Jurkat, Clone E6-1 (cell line): ENCODE measurements at regions not wholly inside any gene's neighbourhood (a gene's known extent, or its start where the extent isn't known, plus 50 kb on each side); places are given as distances from the start of the nearest gene placed in this dataset.

Experiments used
- DNase-seq: peaks from one replicate; pipeline ENCODE4 v3.0.0-alpha.2; 2011; ENCODE audit warnings: low read depth, low spot score
- H3K4me3 ChIP-seq: 2 replicates; pipeline ENCODE4 v1.5.1; 2011; ENCODE audit warnings: mild to moderate bottlenecking, low read length, control low read depth, moderate library complexity

GRCh38 chr15:70424937-70425411 is 327.3 kb upstream of the TLE3 start:
- DNase-seq = peak; percentile 100
- H3K4me3 ChIP-seq = no peak overlapping the region

- DNase-seq = no peak
These were observed 325.6 kb upstream of the TLE3 start for GRCh38 chr15:70423267-70423666.

GRCh38 chr15:70422342-70422741 is 324.6 kb upstream of the TLE3 start:
- DNase-seq = no peak
- no peak overlapping the region for H3K4me3 ChIP-seq

More at GRCh38 chr15:70423267-70423666, 325.6 kb upstream of the TLE3 start:
- H3K4me3 ChIP-seq = no peak overlapping the region

DNA sequence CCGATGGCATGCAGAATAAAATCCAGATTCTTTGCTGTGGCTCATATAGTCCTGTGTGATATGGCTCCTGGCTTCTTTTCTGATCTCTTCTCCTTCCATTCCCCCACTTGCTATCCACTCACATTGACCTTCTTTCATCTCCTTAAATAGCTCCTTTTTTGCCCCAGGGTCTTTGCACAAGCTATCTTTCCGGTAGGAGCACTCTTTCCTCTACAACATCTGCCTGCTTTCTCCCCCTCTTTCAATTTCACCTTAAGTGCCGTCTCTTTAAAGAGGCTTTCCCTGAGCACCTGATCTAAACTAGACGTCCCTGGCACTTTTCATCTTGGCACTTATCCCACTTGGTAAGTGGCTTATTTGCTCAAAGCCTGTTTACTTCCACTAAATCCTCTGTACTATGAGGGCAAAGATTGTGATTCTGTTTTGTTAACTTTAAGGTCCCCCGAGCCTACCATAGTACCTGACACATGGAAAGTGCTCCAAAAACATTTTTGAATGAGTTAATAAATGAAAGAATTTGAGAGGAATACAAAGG is 323.3 kb upstream of the TLE3 start:
- H3K4me3 ChIP-seq = no peak overlapping the region
- DNase-seq = no peak

DNA sequence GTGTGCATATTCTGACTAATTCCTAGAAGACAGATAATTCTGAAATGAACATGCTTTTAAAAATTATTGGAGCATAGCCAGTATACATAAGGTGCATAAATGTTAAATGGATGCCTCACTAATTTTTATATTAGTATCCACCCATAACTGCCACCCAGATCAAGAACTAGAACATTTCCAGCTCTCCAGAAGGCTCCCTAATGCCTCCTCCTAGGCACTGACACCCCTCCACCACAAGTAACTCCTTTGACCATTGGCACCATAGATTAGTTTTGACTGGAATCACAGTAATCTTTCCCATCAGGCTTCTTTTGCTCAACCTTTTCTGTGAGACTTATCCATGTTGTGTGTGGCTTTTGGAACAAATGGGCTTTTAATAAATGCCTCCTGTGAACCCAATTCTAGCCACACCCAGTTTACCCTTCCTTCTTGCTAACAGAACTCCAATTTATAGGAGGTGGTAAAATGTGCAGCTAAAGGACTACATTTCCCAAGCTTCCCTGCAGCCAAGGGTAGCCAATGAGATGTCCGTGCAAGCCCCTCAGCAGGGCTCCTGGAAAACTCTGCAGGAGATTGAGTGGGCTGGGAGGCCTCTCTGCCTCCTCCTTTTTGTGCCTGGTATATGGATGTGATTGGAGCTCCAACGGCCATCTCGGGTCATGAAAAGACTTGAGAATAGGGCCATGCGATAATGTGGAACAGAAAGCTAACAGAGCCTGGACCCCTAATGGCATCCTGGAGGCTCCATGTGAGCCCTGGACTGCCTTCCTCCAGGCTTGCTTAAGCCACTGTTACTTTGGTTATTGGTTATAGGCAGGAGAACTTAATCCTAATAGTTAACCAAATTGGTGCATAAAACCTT is 322.6 kb upstream of the TLE3 start:
- no peak overlapping the region for H3K4me3 ChIP-seq
- DNase-seq = no peak

DNA sequence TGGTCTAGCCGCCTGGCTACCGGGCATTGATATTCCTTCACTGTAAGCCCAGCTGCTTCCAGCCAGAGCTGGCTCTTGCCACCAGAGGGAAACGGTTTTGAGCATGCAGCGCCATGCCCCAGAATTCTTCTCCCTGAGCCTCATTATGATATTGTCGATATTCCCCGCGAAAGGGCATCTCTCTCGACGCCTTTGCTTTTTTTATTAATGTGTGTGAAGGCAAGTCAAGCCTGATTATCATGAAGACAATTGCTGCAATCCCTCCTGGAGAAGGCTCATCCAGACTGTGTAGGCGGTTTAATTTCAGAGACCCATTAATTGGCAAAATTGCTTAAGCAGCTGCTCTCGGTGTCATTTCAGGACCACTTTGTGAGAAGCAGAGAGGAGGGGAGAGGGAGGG is 321.2 kb upstream of the TLE3 start:
- H3K4me3 ChIP-seq = no peak overlapping the region
- no peak for DNase-seq

DNA sequence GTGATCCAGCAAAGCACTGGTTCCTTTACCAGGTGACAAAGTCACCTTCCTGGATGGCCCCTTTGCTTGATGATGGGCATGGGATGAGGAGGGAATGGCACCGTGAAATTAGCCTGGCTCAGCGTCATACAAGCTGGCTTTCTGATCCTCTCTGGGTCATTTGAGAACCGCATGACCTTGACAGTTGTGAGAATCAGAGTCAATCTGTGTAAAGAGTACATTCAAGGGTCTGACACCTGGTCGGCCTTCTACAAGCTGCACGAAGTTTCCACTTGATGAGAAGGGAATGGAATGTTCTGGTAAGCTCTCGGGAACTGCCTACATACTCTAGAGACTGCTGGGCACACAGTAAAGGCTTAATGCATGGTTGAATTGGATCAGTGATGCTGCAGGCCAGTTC is 319.8 kb upstream of the TLE3 start:
- H3K4me3 ChIP-seq = no peak overlapping the region
- DNase-seq = no peak

DNA sequence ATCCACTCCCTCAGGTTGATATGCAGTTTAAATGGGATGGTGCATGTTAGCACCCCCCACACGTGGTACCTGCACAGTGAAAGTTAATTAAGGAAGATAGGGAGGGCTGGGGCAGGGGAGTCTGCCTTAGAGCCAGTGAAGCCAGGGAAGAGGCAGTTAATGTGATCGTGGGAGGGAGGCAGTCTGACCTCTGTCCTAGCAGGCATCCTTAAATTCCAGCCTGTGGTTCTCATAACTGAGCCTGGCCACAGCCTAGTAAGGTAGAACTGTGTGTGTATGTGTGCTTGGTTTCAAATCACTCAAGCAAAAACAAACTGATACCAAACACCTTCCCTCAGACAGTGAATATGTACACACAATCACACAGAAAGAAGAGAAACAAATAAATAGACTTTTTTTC is 319.1 kb upstream of the TLE3 start:
- DNase-seq = no peak
- no peak overlapping the region for H3K4me3 ChIP-seq

- no peak for DNase-seq
- no peak overlapping the region for H3K4me3 ChIP-seq
These were observed 317.7 kb upstream of the TLE3 start for GRCh38 chr15:70415398-70415797.

DNA sequence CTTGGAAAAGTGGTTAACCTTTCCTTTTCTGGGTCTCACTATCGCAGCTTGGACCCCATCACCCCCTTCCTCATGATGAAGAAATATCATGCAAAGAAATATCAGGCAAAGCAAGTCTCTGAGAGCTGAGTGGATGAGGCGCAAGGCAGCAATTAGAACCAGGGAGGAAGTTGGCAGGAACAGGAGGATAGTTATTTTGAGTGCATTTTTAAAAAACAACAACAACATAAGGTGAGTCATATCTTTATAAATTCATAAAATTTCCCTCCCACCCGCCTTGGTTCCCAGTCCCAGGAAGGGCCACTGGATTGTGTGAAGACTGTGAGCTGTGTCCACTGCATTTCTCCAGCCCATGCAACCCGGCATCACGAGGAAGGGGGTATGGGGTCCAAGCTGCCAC is 316.9 kb upstream of the TLE3 start:
- no peak for DNase-seq
- H3K4me3 ChIP-seq = no peak overlapping the region

- H3K4me3 ChIP-seq = no peak overlapping the region
- no peak for DNase-seq
These were observed 315.1 kb upstream of the TLE3 start for GRCh38 chr15:70412794-70413193.

DNA sequence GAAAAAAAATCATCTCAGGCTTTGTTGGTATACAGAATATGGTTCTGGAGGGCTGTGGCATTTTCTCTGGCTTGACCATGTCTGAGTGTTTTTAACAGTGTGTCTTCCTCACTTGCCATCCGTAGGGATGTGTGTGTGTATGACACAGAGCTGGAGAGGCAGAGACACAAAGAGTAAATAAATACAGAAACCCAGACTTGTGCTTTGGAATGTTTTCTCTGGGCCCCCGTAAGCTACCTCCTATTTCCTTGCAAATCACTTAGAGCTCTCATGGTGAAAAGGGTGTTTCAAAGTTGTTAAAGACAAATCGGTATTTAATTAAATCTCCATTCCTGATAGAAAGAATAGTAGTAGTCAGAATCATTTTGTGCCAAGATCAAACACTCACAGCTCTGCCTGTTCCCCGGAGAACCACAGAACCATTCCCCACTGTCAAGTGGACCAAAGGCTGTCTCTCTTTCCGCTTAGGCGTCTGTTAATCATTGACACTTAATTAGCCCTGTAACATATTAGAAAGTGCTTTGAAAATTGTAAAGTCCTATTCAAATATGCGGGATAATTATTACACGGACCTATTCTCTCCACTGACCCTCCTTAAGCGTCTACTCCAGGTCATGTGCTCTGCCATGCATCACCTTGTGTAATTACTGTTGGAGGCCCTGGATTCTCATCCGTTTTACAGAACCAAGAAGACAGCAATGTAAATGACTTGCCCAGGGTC is 313.6 kb upstream of the TLE3 start:
- DNase-seq = no peak
- no peak overlapping the region for H3K4me3 ChIP-seq

- H3K4me3 ChIP-seq = no peak overlapping the region
- DNase-seq = no peak
These were observed 312.8 kb upstream of the TLE3 start for GRCh38 chr15:70410371-70410985.

- no peak for DNase-seq
- no peak overlapping the region for H3K4me3 ChIP-seq
These were observed 311.7 kb upstream of the TLE3 start for GRCh38 chr15:70409388-70409787.

DNA sequence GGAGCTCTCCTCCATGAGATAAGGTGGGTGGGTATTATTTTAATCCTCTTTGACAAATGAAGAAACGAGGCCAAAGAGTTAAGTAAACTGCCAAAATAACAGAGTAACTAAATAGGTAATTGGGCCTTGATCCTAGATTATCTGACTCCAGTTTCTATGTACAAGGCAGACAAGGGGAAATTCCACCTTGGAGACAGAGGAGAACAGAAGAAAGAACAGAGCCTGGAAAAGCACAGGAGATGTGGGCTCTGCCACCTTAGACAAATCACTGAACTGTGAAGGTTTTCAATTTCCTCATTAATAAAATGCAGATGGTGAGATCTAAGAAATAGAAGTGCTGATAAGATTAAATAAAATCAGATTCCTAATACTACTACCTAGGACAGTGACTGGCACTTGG is 310.2 kb upstream of the TLE3 start:
- DNase-seq = no peak

DNA sequence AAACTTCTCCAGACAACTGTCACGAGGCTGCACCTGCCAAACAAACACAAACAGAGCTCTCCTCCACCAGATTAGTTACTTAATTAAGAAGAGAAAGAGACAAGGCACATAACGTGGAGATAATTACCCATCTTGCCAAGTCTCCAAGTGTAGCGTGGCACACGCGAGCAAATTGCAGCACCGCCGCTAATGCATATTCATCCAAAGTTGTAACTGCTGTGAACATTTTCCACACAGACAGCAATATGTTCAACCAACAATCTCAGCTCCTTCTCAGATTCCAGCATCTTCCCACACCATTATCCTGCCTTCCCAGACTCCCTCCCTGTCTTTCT is 309.6 kb upstream of the TLE3 start:
- DNase-seq = no peak
- H3K4me3 ChIP-seq = no peak overlapping the region

More for the DNA sequence above, 310.2 kb upstream of the TLE3 start:
- no peak overlapping the region for H3K4me3 ChIP-seq

DNA sequence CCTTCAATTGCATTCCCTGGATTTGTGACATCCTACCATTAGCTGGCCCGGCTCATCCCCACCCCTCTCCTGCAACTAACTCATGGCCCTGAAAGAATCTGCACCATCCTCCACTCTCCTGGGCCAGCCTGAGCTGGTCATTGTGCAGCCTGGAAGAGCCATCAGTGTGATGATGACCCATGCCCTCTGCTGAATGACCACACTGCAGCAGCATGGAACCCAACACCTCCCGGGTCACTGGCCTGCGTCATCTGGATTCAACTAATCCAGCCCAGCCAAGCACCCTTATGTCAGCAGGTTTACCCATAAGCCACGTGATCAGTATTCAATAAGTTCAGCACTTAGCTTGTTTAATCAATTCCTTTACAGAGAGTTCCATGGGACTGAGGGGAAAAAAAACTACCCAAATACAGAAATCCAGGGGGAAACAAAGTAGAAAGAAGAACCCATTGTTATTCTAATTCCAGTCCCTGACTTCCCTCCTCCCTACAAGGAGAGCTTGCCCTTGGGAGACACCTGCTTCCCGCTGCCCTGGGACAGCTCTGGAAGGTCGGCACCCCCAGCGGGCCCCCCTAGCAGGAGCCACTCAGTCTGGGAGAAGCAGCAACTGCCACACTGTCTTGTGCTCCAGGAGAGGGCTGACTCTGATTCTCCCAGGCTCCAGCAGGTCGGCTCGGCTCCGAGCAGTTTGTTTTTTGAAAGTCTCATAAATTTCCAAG is 309.1 kb upstream of the TLE3 start:
- no peak overlapping the region for H3K4me3 ChIP-seq
- DNase-seq = no peak

- H3K4me3 ChIP-seq = no peak overlapping the region
- DNase-seq = no peak
These were observed 304.0 kb upstream of the TLE3 start for GRCh38 chr15:70401709-70402108.

GRCh38 chr15:70400766-70401541 is 303.2 kb upstream of the TLE3 start:
- DNase-seq = no peak
- H3K4me3 ChIP-seq = no peak overlapping the region
